ENCODE measurements at regions not wholly inside any gene's neighbourhood (a gene's known extent, or its start where the extent isn't known, plus 50 kb on each side); places are given as distances from the start of the nearest gene placed in this dataset.

- DNase-seq: no peak
Measured at GRCh38 chr2:104472076-104472475, 381.8 kb upstream of the POU3F3 start.

GRCh38 chr2:104473546-104473945 is 380.4 kb upstream of the POU3F3 start:
- no peak for DNase-seq

DNA sequence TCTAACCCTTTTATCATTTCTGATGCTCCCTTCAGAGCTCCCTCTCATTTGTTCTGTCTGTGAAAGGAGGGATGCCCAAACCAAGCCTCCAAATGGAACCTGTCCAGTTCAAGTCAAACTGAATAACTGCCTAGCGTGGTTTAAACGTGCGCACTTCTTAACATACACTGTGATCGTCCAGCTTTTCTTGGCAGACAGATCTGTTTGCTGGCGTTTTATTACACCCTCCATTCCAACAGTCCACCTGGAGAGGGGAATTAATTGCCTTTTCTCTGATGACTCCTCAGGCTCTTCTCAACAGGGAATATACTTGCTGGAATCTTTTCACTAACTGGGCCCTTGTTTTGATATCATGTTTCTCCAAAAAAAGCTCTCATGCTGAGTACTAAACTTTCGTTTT is 379.2 kb upstream of the POU3F3 start:
- no peak for DNase-seq

- DNase-seq: no peak
Measured at GRCh38 chr2:104476075-104476474, 377.8 kb upstream of the POU3F3 start.

GRCh38 chr2:104476563-104476988 is 377.3 kb upstream of the POU3F3 start:
- DNase-seq: no peak

DNA sequence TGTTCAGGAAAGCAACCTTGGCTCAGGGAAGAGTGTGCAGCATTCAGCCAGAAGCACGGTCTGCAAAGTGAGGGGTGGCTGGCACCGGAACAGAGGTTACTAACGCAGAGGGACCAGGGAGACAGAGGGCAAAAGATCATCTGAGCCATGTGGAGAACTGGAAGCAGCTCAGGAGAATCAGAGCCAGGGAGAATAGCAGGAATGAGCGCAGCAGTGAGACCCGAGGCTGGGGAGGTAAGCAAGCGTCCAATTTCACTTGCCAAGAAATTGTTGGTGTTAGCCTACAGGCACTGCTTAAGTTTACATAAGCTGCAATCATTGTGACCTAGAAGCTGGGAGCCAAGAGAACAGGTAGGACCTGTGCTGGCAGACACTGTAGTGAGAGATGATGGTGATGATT is 372.6 kb upstream of the POU3F3 start:
- DNase-seq: no peak

DNA sequence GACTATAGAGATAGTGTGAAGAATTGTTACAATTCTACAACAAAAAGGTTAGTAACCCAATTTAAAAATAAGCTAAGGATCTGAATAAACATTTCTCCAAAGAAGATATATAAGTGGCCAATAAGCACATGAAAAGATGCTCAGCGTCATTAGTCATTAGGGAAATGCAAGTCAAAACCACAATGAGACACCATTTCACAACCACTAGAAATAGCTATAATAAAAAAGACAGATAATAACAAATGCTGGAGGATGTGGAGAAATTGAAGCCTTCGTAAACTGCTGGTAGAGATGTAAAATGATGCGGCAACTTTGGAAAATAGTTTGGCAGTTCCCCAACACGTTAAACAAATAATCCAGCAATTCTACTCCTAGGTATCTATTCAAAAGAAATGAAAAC is 366.5 kb upstream of the POU3F3 start:
- DNase-seq: no peak

DNA sequence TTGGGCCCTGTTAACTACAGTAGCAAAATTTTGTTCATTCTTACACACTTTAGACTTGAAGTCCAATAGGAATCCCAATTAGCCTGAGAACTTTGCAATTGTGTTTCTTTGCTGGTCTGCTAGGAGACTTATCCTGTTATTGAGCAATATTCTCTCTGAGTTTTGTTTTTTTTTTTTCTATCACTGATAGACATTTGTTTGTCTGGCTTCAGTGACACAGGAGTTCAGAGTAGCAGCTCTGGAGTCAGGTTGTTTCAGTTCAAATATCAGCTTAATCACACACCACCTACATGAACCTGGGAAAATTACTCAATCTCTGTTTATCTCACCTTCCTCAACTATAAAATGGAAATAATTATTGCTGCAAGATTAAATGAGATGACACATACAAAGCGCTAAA is 360.2 kb upstream of the POU3F3 start:
- no peak for DNase-seq

DNA sequence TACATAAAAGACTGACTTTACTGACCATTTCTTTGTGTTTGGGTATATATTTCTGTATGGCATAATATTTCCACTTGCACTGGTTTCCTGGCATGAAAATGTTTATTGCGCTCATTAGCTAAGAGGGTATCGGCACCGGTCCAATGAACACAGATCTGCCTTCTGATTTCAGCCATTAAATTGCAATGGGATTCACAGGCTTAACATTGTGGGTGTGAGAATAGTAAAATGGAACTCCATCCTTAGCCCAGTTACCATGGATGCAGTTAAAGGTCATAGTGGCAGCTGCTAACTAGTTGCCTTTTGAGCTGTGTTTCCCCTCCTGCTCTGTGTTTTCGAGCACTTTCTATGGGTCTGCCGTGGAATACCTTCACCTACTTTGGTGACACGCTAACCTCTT is 352.6 kb upstream of the POU3F3 start:
- DNase-seq: no peak

- no peak for DNase-seq
Measured at GRCh38 chr2:104501929-104502328, 352.0 kb upstream of the POU3F3 start.

DNA sequence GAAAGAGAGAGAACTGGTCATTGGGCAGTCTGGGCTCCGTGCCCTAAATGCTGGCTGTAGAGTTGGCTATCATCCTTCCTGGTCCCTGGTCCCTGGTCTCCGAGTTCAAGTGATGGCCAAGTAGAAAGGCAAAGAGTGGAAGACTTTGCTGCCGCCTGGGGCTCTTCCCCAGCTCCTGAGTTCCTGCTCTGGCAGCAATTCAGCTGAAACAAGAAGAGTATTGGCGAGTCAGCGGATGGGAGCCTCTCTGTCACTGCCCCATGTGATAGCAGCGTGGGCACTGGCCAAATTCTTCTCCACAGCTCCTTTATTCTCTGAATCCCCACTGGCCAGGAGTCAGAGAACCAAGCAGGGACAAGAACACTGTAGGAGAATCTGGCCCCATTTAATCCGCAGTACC is 351.0 kb upstream of the POU3F3 start:
- DNase-seq: no peak

- DNase-seq: no peak
Measured at GRCh38 chr2:104504331-104505073, 349.4 kb upstream of the POU3F3 start.

DNA sequence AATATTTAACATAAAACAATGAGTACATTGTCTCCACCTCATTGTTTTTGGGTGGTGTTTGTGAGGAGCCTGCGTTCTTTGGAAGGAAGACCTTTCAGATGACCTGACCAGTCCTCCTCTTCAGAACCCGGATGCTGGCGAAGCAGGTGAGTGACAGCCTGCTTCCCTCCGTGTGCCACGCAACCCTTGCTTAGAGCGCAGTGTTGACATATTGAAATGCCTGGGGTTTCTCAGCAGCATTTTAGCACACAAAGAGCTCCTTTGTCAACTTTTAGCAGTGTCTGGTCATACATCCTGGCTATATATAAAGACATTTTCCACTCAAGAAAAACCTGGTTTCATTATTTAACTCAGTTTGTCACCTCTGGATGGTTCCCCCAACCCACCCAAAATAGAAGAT is 335.7 kb upstream of the POU3F3 start:
- no peak for DNase-seq

- no peak for DNase-seq
Measured at GRCh38 chr2:104521247-104521646, 332.7 kb upstream of the POU3F3 start.

GRCh38 chr2:104523921-104524320 is 330.0 kb upstream of the POU3F3 start:
- no peak for DNase-seq

DNA sequence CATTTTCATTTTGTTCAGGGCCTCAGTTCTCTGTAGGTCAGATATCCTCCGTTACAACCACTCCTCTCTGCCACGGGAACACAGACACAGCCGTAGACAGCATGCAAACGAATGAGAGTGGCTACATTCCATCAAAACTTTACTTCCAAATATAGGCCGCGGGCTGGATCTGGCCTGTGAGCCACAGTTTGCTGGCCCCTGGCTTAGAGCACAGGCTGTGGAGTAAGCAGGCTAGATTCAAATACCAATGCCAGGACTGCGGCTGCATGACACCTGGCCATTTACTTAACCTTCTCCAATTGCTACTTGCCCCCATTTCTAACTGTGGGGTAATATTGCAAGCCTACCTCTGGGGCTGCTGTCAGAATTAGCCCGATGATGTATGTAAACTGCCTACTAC is 325.8 kb upstream of the POU3F3 start:
- DNase-seq: no peak

DNA sequence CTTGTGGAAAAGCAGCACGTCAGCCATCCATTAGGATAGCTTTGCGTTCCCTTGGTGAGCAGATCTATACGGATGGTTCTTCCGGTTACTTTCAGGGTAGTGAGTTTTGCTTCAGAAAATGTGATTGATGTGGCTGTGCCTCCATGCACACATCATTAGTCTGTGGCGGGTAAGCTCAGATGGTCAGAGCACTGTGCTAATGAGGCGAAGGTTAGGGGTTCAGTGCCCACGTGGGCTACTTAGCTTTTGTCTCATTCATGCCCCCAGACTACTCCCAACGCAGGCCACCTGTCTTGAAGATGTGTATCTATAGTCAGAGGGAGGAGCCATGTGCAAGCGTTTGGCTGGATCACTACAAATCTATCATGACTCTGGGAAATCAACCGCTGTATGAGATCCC is 322.8 kb upstream of the POU3F3 start:
- no peak for DNase-seq

DNA sequence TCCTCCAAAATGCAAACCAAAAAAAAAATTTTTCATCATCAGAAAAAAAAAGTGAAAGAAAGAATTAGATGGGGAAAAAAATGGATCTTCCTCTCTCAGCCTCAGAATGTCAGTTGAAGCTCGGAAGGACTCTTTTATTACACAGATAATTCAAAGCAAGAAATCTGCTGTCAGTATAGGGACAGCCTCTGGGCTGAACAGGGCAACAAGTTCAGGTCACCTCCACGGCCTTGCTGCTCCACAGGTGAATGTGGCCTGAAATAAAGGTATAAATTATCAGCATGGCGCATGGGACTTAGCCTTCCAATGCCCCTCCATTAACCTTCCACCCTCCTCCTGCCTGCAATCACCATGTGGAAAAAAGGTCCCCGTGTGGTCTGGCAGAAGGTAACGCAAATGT is 316.8 kb upstream of the POU3F3 start:
- DNase-seq: no peak

DNA sequence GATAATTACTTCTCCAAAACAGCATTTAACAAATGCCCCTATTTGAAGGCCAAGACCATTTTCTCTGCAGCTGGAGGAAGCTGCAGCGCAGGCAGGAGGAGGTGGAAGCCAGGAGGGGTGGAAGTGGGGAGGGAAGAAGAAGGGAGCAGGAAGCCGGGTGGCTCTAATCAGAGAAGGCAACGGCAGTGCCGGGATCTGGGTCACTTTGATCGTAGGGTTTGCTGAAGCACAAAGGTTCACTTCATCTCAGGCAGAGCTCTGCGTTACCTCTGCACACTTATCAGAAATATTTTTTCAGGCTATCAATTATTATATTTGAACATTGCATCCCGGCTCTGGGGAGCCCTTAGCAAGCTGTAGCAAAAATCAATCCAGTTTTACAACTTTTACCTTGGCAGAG is 315.8 kb upstream of the POU3F3 start:
- no peak for DNase-seq

DNA sequence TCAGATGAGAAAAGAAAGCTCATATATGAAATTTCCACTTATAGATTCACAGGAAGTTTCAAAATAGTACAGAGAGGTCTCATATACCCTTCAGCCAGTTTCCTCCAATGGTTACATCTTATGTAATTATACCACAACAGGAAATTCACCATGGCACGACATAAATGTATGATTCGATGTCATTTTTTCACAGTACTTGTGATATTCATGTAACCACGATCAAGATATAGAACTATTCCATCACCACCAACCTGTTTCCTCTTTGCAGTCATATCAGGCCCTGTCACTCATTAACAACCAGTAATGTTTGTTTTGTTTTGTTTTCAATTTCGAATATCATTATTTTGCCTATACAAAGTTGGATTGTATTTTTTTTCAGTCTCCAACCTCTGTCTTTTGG is 314.3 kb upstream of the POU3F3 start:
- DNase-seq: no peak

DNA sequence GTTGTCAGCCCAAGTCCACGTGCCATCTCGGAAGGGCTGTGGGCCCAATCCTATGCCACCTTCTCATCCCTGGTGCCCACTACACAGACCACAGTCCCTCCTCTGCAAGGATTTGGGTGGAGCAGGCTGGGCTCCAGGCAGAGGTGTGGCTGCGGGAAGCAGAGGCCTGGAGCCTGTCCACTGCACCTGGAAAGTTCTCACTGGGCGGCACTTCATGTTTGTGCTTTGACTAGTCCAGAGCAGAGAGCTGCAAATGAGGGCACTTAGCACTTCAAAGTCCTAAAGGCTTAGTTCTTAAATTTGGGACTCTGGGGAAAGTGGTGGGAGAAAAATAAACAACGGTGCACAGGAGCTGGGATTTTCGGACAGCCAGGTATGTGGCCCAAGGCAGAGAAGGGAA is 308.9 kb upstream of the POU3F3 start:
- DNase-seq: no peak

DNA sequence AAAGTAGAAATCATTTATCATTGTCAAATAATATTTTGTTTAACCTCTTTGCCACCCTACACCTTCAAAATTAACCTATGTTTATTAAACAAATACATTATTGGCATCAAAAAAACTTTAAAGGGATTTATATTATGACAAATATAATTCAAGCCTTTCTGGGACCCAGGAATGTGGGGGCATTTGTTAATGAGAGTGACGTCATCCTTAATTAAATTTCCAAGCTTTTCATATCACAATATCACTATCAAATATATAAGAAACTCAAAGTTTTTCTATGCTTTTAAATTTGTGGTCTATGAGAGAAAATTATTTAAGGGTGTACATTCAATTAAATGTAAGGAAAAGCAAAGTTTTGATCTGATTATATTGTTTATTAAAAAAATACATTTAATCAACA is 307.4 kb upstream of the POU3F3 start:
- DNase-seq: no peak

DNA sequence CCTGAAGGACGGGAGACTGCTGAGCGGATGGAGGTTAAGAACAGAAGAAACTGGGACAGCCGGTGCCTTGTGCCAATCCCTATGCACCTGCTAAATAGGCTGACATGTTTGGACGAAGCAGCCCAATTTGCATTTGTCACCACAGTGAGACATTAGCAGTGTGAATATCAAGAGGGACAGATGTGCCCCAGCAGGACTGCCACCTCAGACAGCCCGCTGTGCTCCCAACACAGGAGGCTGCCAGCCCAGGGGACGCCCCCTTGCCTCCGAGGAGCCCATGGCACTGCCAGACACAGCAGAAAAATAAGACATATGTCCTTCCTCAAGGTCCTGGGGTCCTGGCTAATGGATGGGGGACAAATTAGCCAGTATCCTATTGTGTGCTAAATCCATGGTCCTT is 306.7 kb upstream of the POU3F3 start:
- no peak for DNase-seq

DNA sequence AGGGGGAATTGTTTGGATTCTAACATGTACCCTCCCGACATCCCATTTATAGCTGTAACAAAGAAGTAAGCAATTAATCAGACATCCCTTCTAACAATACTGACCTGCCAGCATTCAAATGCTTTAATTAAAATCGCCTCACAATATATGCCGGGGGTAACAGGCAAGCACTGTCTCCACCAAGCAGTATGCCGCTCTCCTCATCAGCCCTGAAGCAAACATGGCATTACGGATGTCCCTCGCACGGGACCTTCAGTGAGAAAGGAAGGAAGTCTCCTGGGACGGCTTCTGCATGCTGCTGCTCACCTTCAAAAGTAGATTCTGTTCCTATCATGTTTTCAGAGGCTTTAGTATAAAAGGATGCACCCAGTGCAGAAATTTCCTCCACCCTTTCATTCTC is 292.7 kb upstream of the POU3F3 start:
- DNase-seq: no peak

- DNase-seq: no peak
Measured at GRCh38 chr2:104562537-104562936, 291.4 kb upstream of the POU3F3 start.

Data from activated CD4-positive, alpha-beta T cell treated with anti-CD3 and anti-CD28 coated beads, Interleukin-10, Interleukin-2, amounts not matched to agents 100 ng/mL and 50 ng/mL, durations not matched to agents 16 hours and 8 hours (primary cell).